DND-41 (cell line): ENCODE measurements at regions not wholly inside any gene's neighbourhood (a gene's known extent, or its start where the extent isn't known, plus 50 kb on each side); places are given as distances from the start of the nearest gene placed in this dataset.

Experiments used
- CTCF ChIP-seq: IDR thresholded peaks from 2 replicates; pipeline ENCODE4 v1.5.1; 2012; ENCODE audit warnings: borderline replicate concordance, low read length, moderate library complexity, mild to moderate bottlenecking; ENCODE audit not compliant: poor library complexity, severe bottlenecking; ENCODE audit errors: extremely low read depth
- EZH2 ChIP-seq: IDR thresholded peaks from 3 replicates; pipeline ENCODE4 v1.6.1; 2012; ENCODE audit warnings: borderline replicate concordance, low read depth, mild to moderate bottlenecking, moderate library complexity, low read length, inconsistent platforms; ENCODE audit not compliant: severe bottlenecking

GRCh38 chr2:2389215-2389614 lies 58.1 kb upstream of the MYT1L start:
- TF ChIP-seq EZH2 (no peak), CTCF (no peak)
